ENCODE measurements at regions not wholly inside any gene's neighbourhood (a gene's known extent, or its start where the extent isn't known, plus 50 kb on each side); places are given as distances from the start of the nearest gene placed in this dataset.
A peak's percentile ranks its signal among the peaks of the same experiment; 100 is the strongest.

DNA sequence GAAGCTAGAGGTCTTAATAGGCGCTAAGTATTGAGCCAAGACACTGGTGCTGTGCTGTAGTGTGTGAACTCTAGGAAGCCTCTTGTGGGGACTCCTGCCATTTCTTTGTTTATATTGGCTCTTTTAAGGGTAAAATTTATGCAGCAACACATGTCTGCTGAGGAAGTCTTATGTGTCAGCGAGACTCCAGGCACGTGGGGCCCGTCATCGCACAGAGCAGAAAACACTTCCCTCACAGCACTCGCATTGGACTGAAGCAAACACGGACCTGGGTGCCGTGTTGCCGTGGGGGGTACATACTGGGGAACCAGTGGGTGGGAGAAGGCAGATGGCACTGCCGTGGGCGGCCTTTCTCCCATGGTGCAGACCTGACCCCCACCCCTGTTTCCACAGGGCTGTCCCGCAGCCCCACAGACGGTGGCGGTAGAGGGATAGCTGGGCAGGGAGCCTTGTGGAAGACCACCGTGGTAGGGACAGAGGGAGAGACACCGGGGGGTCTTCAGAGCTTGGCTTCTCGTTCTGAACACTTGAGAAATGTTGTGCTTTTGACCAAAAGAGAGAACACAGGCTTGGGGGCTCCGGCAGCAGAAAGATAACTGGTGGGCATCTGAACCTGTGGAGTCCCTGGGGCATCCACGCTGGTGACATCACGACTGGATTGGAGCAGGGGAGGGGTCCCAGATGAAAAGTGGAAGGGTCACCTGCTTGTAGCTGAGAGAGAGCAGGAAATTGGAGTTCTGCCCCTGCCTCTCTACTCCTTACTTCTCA lies 284.7 kb upstream of the SHH start:
- Histone ChIP-seq H3K79me2 (ENCODE audit: control insufficient read depth, insufficient read depth, low read length) (no peaks in the 10 kb centered on the region), H4K20me1 (replicated peaks; ENCODE audit: control insufficient read depth, extremely low read depth, insufficient read depth, low read length) (no peaks in the 10 kb centered on the region), H2AFZ (ENCODE audit: low read depth, low read length) (no peak overlapping the region), H3K9ac (replicated peaks; ENCODE audit: extremely low read depth, insufficient read depth, low read length) (no peak overlapping the region), H3K9me1 (replicated peaks; ENCODE audit: control insufficient read depth, extremely low read depth, insufficient read depth, low read length) (no peaks in the 10 kb centered on the region), H3K4me3 (replicated peaks in 1 of 3; ENCODE audit: insufficient read depth in 1 of 3, low read depth in 1 of 3, low read length in 3 of 3) (no peak overlapping the region), H3K9me3 (replicated peaks; ENCODE audit: control insufficient read depth, insufficient read depth, low read length) (no peaks in the 10 kb centered on the region), H3K27ac (ENCODE audit: insufficient read depth, low read depth, low read length) (no peak overlapping the region), H3K4me2 (ENCODE audit: insufficient read depth, low read length) (no peak overlapping the region), H3K4me1 (ENCODE audit: control insufficient read depth, extremely low read depth, insufficient read depth, low read length) (no peaks in the 10 kb centered on the region), H3K36me3 (ENCODE audit: control insufficient read depth in 2 of 2, extremely low read depth in 1 of 2, insufficient read depth in 2 of 2, low read length in 2 of 2) (no peaks in the 10 kb centered on the region), H3K27me3 (ENCODE audit: control insufficient read depth in 2 of 2, insufficient read depth in 2 of 2, low read length in 2 of 2) (no peaks in the 10 kb centered on the region)
- no TSS peak for BruUV-seq (replicated peaks)
- ChIA-PET CTCF (no interaction called here), POLR2A (no interaction called here)
- FAIRE-seq (no peak), DNase-seq (ENCODE audit: low read depth, low spot score) (peak; percentile 1)
- intact Hi-C loops (cut with micrococcal nuclease), result no loop called here
- dilution Hi-C loops (cut with MboI; ENCODE audit: extremely low pct_ligation_motif_present, low sequenced_read_pairs), result no loop called here
- TF ChIP-seq EZH2 (IDR thresholded peaks at IDR 0.05; ENCODE audit: borderline replicate concordance, low read depth, low read length, severe bottlenecking) (no peak), POLR2A (IDR thresholded peaks at IDR 0.05; ENCODE audit: low read depth, low read length) (no peak), MYC (IDR thresholded peaks at IDR 0.05; ENCODE audit: low read depth, low read length) (no peak), GATA2 (IDR thresholded peaks at IDR 0.05; ENCODE audit: insufficient read depth, insufficient read length, low read depth, low read length) (no peak), POLR2AphosphoS5 (IDR thresholded peaks at IDR 0.05; ENCODE audit: insufficient read depth, low read depth, low read length) (no peak), JUN (IDR thresholded peaks at IDR 0.05; ENCODE audit: borderline replicate concordance, insufficient read depth, insufficient read length, low read depth) (no peak), CTCF (IDR thresholded peaks at IDR 0.05; ENCODE audit: extremely low read depth in 1 of 2, insufficient read depth in 1 of 2, low read depth in 1 of 2, low read length in 2 of 2) (no peak), FOS (IDR thresholded peaks at IDR 0.05; ENCODE audit: borderline replicate concordance, insufficient read depth, low read length) (no peak)
- TF ChIP-seq, protein P1, sequence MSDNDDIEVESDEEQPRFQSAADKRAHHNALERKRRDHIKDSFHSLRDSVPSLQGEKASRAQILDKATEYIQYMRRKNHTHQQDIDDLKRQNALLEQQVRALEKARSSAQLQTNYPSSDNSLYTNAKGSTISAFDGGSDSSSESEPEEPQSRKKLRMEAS (IDR thresholded peaks at IDR 0.05; ENCODE audit: insufficient read depth, insufficient read length), result no peak
